ENCODE measurements at regions not wholly inside any gene's neighbourhood (a gene's known extent, or its start where the extent isn't known, plus 50 kb on each side); places are given as distances from the start of the nearest gene placed in this dataset.

- ChIA-PET POLR2A (ENCODE audit: low non-redundant PET) (no interaction called here), CTCF (interaction anchor here (0.6 kb wide), 1 partner anchor 68 kb away, joined by 4 read pairs; no protein-coding TSS in a partner anchor)
- DNase-seq (ENCODE audit: low spot score): no peak
- H3K27ac ChIP-seq (ENCODE audit: low read depth, low read length, poor library complexity, severe bottlenecking): no peak overlapping the region
- peaks cover 19% of the 10 kb centered on the region for H3K4me1 ChIP-seq (ENCODE audit: insufficient read depth, low read length, poor library complexity, severe bottlenecking)
- TF ChIP-seq EZH2 (IDR thresholded peaks at IDR 0.05; ENCODE audit: borderline replicate concordance, low read depth, low read length, poor library complexity, severe bottlenecking): no peak
- TF ChIP-seq, protein P1, sequence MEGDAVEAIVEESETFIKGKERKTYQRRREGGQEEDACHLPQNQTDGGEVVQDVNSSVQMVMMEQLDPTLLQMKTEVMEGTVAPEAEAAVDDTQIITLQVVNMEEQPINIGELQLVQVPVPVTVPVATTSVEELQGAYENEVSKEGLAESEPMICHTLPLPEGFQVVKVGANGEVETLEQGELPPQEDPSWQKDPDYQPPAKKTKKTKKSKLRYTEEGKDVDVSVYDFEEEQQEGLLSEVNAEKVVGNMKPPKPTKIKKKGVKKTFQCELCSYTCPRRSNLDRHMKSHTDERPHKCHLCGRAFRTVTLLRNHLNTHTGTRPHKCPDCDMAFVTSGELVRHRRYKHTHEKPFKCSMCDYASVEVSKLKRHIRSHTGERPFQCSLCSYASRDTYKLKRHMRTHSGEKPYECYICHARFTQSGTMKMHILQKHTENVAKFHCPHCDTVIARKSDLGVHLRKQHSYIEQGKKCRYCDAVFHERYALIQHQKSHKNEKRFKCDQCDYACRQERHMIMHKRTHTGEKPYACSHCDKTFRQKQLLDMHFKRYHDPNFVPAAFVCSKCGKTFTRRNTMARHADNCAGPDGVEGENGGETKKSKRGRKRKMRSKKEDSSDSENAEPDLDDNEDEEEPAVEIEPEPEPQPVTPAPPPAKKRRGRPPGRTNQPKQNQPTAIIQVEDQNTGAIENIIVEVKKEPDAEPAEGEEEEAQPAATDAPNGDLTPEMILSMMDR (conservative IDR thresholded peaks at IDR 0.05; ENCODE audit: low read depth, low read length): no peak
- no peaks in the 10 kb centered on the region for H3K27me3 ChIP-seq (replicated peaks; ENCODE audit: insufficient read depth, low read depth, low read length, poor library complexity)
- BruUV-seq (replicated peaks): no TSS peak
- no peaks in the 10 kb centered on the region for H3K9me3 ChIP-seq (ENCODE audit: low read depth, low read length, poor library complexity, severe bottlenecking)
- H3K4me3 ChIP-seq (ENCODE audit: low read depth, low read length, poor library complexity, severe bottlenecking): no peak overlapping the region
- intact Hi-C loops (cut with micrococcal nuclease; ENCODE audit: unreplicated experiment): no loop called here
- no peaks in the 10 kb centered on the region for H3K36me3 ChIP-seq (ENCODE audit: insufficient read depth, low read length, poor library complexity, severe bottlenecking)
Measured at GRCh38 chr2:8628866-8629209, 53.0 kb upstream of the ID2 start.

DNA sequence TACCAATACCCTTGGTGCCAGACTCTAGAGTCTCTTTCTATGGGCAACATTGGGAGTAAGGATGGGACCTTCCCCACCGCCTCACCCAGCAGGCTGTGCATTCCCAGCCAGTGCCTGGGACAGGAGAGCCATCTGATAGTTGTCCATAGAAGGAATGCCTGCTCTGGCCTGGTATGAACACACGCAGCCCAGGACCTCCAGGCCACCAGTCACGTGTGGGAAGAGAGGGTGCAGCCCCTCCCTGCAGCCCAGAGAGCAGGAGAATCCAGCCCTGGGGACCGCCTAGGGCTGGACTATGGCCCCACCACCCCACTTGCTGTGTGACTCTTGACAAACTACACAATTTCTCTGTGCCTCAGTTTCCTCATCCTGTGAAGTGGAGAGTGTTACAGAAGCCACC, 52.5 kb upstream of the ID2 start:
- CTCF ChIA-PET: interaction anchor here (0.6 kb wide), 1 partner anchor 68 kb away, joined by 4 read pairs; no protein-coding TSS in a partner anchor

DNA sequence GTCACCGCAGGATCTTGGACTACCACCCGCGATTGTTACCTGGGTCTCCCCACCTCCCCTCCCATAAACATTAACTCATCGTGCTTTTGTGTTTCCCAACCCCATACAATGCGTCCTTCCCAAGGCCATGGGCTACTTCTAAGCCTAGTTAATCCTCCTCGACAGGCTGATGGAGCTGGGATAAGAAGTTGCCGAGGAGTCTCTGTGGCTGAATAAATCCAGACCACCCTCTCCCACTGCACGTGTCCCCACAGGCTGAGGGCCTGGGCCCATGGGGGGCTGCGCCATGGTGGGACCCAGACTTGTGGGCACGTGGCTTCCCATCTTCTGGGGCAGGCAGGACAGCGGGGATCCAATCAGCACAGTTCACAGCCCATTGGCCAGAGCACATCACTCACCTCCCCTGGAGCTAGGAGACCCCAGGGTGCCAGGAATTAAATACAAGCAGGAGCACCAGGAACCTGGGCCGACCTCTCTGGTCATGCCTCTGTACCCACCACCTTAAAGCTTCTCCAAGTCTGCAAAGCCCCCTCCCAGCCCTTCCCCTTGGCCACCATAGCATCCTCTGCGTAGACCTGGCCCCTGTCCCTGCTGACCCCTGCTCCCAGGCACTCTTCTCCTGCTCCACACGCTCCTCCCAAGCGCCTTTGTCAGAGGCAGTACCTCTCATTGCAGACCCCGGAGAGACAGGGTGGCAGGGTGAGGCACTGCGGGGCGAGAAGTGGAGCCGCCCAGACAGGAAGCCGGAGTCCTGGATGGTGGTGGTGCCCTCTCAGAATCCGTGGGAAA, 51.0 kb upstream of the ID2 start:
- TF ChIP-seq, protein P1 (conservative IDR thresholded peaks at IDR 0.05; ENCODE audit: low read depth, low read length): no peak
- no peak for TF ChIP-seq EZH2 (IDR thresholded peaks at IDR 0.05; ENCODE audit: borderline replicate concordance, low read depth, low read length, poor library complexity, severe bottlenecking)
- CTCF ChIA-PET: no interaction called here

More for the DNA sequence above, 52.5 kb upstream of the ID2 start:
- no peak for TF ChIP-seq EZH2 (IDR thresholded peaks at IDR 0.05; ENCODE audit: borderline replicate concordance, low read depth, low read length, poor library complexity, severe bottlenecking)
- TF ChIP-seq, protein P1 (conservative IDR thresholded peaks at IDR 0.05; ENCODE audit: low read depth, low read length): no peak
- Histone ChIP-seq H3K27ac (ENCODE audit: low read depth, low read length, poor library complexity, severe bottlenecking) (no peak overlapping the region), H3K36me3 (ENCODE audit: insufficient read depth, low read length, poor library complexity, severe bottlenecking) (no peaks in the 10 kb centered on the region), H3K27me3 (replicated peaks; ENCODE audit: insufficient read depth, low read depth, low read length, poor library complexity) (no peaks in the 10 kb centered on the region), H3K4me1 (ENCODE audit: insufficient read depth, low read length, poor library complexity, severe bottlenecking) (peaks cover 25% of the 10 kb centered on the region), H3K4me3 (ENCODE audit: low read depth, low read length, poor library complexity, severe bottlenecking) (no peak overlapping the region), H3K9me3 (ENCODE audit: low read depth, low read length, poor library complexity, severe bottlenecking) (no peaks in the 10 kb centered on the region)
- no TSS peak for BruUV-seq (replicated peaks)
- no peak for DNase-seq (ENCODE audit: low spot score)
- intact Hi-C loops (cut with micrococcal nuclease; ENCODE audit: unreplicated experiment): no loop called here
- POLR2A ChIA-PET (ENCODE audit: low non-redundant PET): no interaction called here

More for the DNA sequence above, 51.0 kb upstream of the ID2 start:
- no TSS peak for BruUV-seq (replicated peaks)
- Histone ChIP-seq H3K27ac (ENCODE audit: low read depth, low read length, poor library complexity, severe bottlenecking) (no peak overlapping the region), H3K27me3 (replicated peaks; ENCODE audit: insufficient read depth, low read depth, low read length, poor library complexity) (no peaks in the 10 kb centered on the region), H3K4me3 (ENCODE audit: low read depth, low read length, poor library complexity, severe bottlenecking) (no peak overlapping the region), H3K4me1 (ENCODE audit: insufficient read depth, low read length, poor library complexity, severe bottlenecking) (peaks cover 28% of the 10 kb centered on the region), H3K9me3 (ENCODE audit: low read depth, low read length, poor library complexity, severe bottlenecking) (no peaks in the 10 kb centered on the region), H3K36me3 (ENCODE audit: insufficient read depth, low read length, poor library complexity, severe bottlenecking) (no peaks in the 10 kb centered on the region)
- intact Hi-C loops (cut with micrococcal nuclease; ENCODE audit: unreplicated experiment): no loop called here
- POLR2A ChIA-PET (ENCODE audit: low non-redundant PET): no interaction called here
- no peak for DNase-seq (ENCODE audit: low spot score)
